ENCODE measurements at regions not wholly inside any gene's neighbourhood (a gene's known extent, or its start where the extent isn't known, plus 50 kb on each side); places are given as distances from the start of the nearest gene placed in this dataset.
"Not testable (repeated sequence)": the region's sequence is repeated elsewhere in the genome, so short reads cannot be mapped to it uniquely, and the experiment has no call there.

GRCh38 chr13:40031031-40031430 lies 375.6 kb downstream of the COG6 start:
- Histone ChIP-seq H3K4me3 (ENCODE audit: low read length in 2 of 2) (no peak overlapping the region), H3K9me3 (ENCODE audit: control insufficient read depth in 2 of 2, low read length in 2 of 2) (peaks cover 0 to 3% of the 10 kb centered on the region in 2 donors), H3K4me1 (ENCODE audit: control insufficient read depth, insufficient read depth, low read length) (no peaks in the 10 kb centered on the region), H3K36me3 (ENCODE audit: control insufficient read depth in 2 of 2, insufficient read depth in 2 of 2, low read length in 2 of 2) (no peaks in the 10 kb centered on the region), H3K27me3 (ENCODE audit: control insufficient read depth in 1 of 2, insufficient read depth in 2 of 2, low read length in 2 of 2) (no peaks in the 10 kb centered on the region), H3K27ac (ENCODE audit: low read length) (no peak overlapping the region), H3K9ac (ENCODE audit: low read length in 2 of 2) (no peak overlapping the region)

- no peaks in the 10 kb centered on the region for H3K36me3 ChIP-seq (ENCODE audit: control insufficient read depth in 2 of 2, insufficient read depth in 2 of 2, low read length in 2 of 2)
- H3K9me3 ChIP-seq (ENCODE audit: control insufficient read depth in 2 of 2, low read length in 2 of 2), result no peaks in the 10 kb centered on the region
- no peaks in the 10 kb centered on the region for H3K4me1 ChIP-seq (ENCODE audit: control insufficient read depth, insufficient read depth, low read length)
These were observed 383.6 kb downstream of the COG6 start for GRCh38 chr13:40039061-40039460.

GRCh38 chr13:40042991-40043390 lies 387.5 kb downstream of the COG6 start:
- no peak overlapping the region for H3K27ac ChIP-seq (ENCODE audit: low read length)
- H3K9me3 ChIP-seq (ENCODE audit: control insufficient read depth in 2 of 2, low read length in 2 of 2), result no peaks in the 10 kb centered on the region
- H3K4me1 ChIP-seq (ENCODE audit: control insufficient read depth, insufficient read depth, low read length), result no peaks in the 10 kb centered on the region
- H3K4me3 ChIP-seq (ENCODE audit: low read length in 2 of 2), result no peak overlapping the region
- no peaks in the 10 kb centered on the region for H3K36me3 ChIP-seq (ENCODE audit: control insufficient read depth in 2 of 2, insufficient read depth in 2 of 2, low read length in 2 of 2)
- H3K27me3 ChIP-seq (ENCODE audit: control insufficient read depth in 1 of 2, insufficient read depth in 2 of 2, low read length in 2 of 2), result no peaks in the 10 kb centered on the region
- no peak overlapping the region for H3K9ac ChIP-seq (ENCODE audit: low read length in 2 of 2)

More at GRCh38 chr13:40039061-40039460, 383.6 kb downstream of the COG6 start:
- H3K4me3 ChIP-seq (ENCODE audit: low read length in 2 of 2), result no peak overlapping the region
- no peaks in the 10 kb centered on the region for H3K27me3 ChIP-seq (ENCODE audit: control insufficient read depth in 1 of 2, insufficient read depth in 2 of 2, low read length in 2 of 2)
- no peak overlapping the region for H3K27ac ChIP-seq (ENCODE audit: low read length)
- H3K9ac ChIP-seq (ENCODE audit: low read length in 2 of 2), result no peak overlapping the region

- Histone ChIP-seq H3K9me3 (ENCODE audit: control insufficient read depth in 2 of 2, low read length in 2 of 2) (no peaks in the 10 kb centered on the region), H3K4me1 (ENCODE audit: control insufficient read depth, insufficient read depth, low read length) (no peaks in the 10 kb centered on the region), H3K9ac (ENCODE audit: low read length in 2 of 2) (no peak overlapping the region), H3K27me3 (ENCODE audit: control insufficient read depth in 1 of 2, insufficient read depth in 2 of 2, low read length in 2 of 2) (no peaks in the 10 kb centered on the region), H3K27ac (ENCODE audit: low read length) (no peak overlapping the region), H3K36me3 (ENCODE audit: control insufficient read depth in 2 of 2, insufficient read depth in 2 of 2, low read length in 2 of 2) (no peaks in the 10 kb centered on the region), H3K4me3 (ENCODE audit: low read length in 2 of 2) (no peak overlapping the region)
These were observed 388.3 kb downstream of the COG6 start for GRCh38 chr13:40043764-40044163.

- peaks cover 0 to 4% of the 10 kb centered on the region in 2 donors for H3K27me3 ChIP-seq (ENCODE audit: control insufficient read depth in 1 of 2, insufficient read depth in 2 of 2, low read length in 2 of 2)
- no peak overlapping the region for H3K9ac ChIP-seq (ENCODE audit: low read length in 2 of 2)
- H3K4me1 ChIP-seq (ENCODE audit: control insufficient read depth, insufficient read depth, low read length), result no peaks in the 10 kb centered on the region
- no peak overlapping the region for H3K4me3 ChIP-seq (ENCODE audit: low read length in 2 of 2)
- H3K9me3 ChIP-seq (ENCODE audit: control insufficient read depth in 2 of 2, low read length in 2 of 2), result no peaks in the 10 kb centered on the region
- H3K36me3 ChIP-seq (ENCODE audit: control insufficient read depth in 2 of 2, insufficient read depth in 2 of 2, low read length in 2 of 2), result no peaks in the 10 kb centered on the region
- H3K27ac ChIP-seq (ENCODE audit: low read length), result no peak overlapping the region
These were observed 391.9 kb downstream of the COG6 start for GRCh38 chr13:40047322-40047771.

- Histone ChIP-seq H3K36me3 (ENCODE audit: control insufficient read depth in 2 of 2, insufficient read depth in 2 of 2, low read length in 2 of 2) (no peaks in the 10 kb centered on the region), H3K9ac (ENCODE audit: low read length in 2 of 2) (no peak overlapping the region), H3K9me3 (ENCODE audit: control insufficient read depth in 2 of 2, low read length in 2 of 2) (peaks cover 0 to 3% of the 10 kb centered on the region in 2 donors), H3K27me3 (ENCODE audit: control insufficient read depth in 1 of 2, insufficient read depth in 2 of 2, low read length in 2 of 2) (peaks cover 0 to 4% of the 10 kb centered on the region in 2 donors), H3K27ac (ENCODE audit: low read length) (no peak overlapping the region), H3K4me3 (ENCODE audit: low read length in 2 of 2) (no peak overlapping the region), H3K4me1 (ENCODE audit: control insufficient read depth, insufficient read depth, low read length) (no peaks in the 10 kb centered on the region)
These were observed 393.1 kb downstream of the COG6 start for GRCh38 chr13:40048551-40048950.

GRCh38 chr13:40052954-40053353 lies 397.5 kb downstream of the COG6 start:
- peaks cover 0 to 4% of the 10 kb centered on the region in 2 donors for H3K9me3 ChIP-seq (ENCODE audit: control insufficient read depth in 2 of 2, low read length in 2 of 2)
- no peak overlapping the region for H3K9ac ChIP-seq (ENCODE audit: low read length in 2 of 2)
- H3K4me1 ChIP-seq (ENCODE audit: control insufficient read depth, insufficient read depth, low read length), result no peaks in the 10 kb centered on the region
- H3K4me3 ChIP-seq (ENCODE audit: low read length in 2 of 2), result no peak overlapping the region
- H3K36me3 ChIP-seq (ENCODE audit: control insufficient read depth in 2 of 2, insufficient read depth in 2 of 2, low read length in 2 of 2), result no peaks in the 10 kb centered on the region
- H3K27ac ChIP-seq (ENCODE audit: low read length), result no peak overlapping the region
- peaks cover 0 to 4% of the 10 kb centered on the region in 2 donors for H3K27me3 ChIP-seq (ENCODE audit: control insufficient read depth in 1 of 2, insufficient read depth in 2 of 2, low read length in 2 of 2)

- no peaks in the 10 kb centered on the region for H3K4me1 ChIP-seq (ENCODE audit: control insufficient read depth, insufficient read depth, low read length)
- no peak overlapping the region for H3K27ac ChIP-seq (ENCODE audit: low read length)
- no peak overlapping the region for H3K9ac ChIP-seq (ENCODE audit: low read length in 2 of 2)
- H3K4me3 ChIP-seq (ENCODE audit: low read length in 2 of 2), result no peak overlapping the region
- peaks cover 0 to 4% of the 10 kb centered on the region in 2 donors for H3K9me3 ChIP-seq (ENCODE audit: control insufficient read depth in 2 of 2, low read length in 2 of 2)
- peaks cover 0 to 4% of the 10 kb centered on the region in 2 donors for H3K27me3 ChIP-seq (ENCODE audit: control insufficient read depth in 1 of 2, insufficient read depth in 2 of 2, low read length in 2 of 2)
- H3K36me3 ChIP-seq (ENCODE audit: control insufficient read depth in 2 of 2, insufficient read depth in 2 of 2, low read length in 2 of 2), result no peaks in the 10 kb centered on the region
These were observed 397.9 kb downstream of the COG6 start for GRCh38 chr13:40053401-40053800.

GRCh38 chr13:40054422-40054821 lies 399.0 kb downstream of the COG6 start:
- H3K36me3 ChIP-seq (ENCODE audit: control insufficient read depth in 2 of 2, insufficient read depth in 2 of 2, low read length in 2 of 2); H3K27ac ChIP-seq (ENCODE audit: low read length); H3K9ac ChIP-seq (ENCODE audit: low read length in 2 of 2); H3K9me3 ChIP-seq (ENCODE audit: control insufficient read depth in 2 of 2, low read length in 2 of 2); H3K27me3 ChIP-seq (ENCODE audit: control insufficient read depth in 1 of 2, insufficient read depth in 2 of 2, low read length in 2 of 2); H3K4me3 ChIP-seq (ENCODE audit: low read length in 2 of 2); H3K4me1 ChIP-seq (ENCODE audit: control insufficient read depth, insufficient read depth, low read length): not testable (repeated sequence)

- Histone ChIP-seq H3K4me3 (ENCODE audit: low read length in 2 of 2) (no peak overlapping the region), H3K27ac (ENCODE audit: low read length) (no peak overlapping the region), H3K4me1 (ENCODE audit: control insufficient read depth, insufficient read depth, low read length) (peaks cover 2% of the 10 kb centered on the region), H3K27me3 (ENCODE audit: control insufficient read depth in 1 of 2, insufficient read depth in 2 of 2, low read length in 2 of 2) (no peaks in the 10 kb centered on the region), H3K9ac (ENCODE audit: low read length in 2 of 2) (no peak overlapping the region), H3K9me3 (ENCODE audit: control insufficient read depth in 2 of 2, low read length in 2 of 2) (peaks cover 0 to 4% of the 10 kb centered on the region in 2 donors), H3K36me3 (ENCODE audit: control insufficient read depth in 2 of 2, insufficient read depth in 2 of 2, low read length in 2 of 2) (no peaks in the 10 kb centered on the region)
These were observed 401.6 kb downstream of the COG6 start for GRCh38 chr13:40056898-40057619.

GRCh38 chr13:40058757-40059236 lies 403.3 kb downstream of the COG6 start:
- H3K27me3 ChIP-seq (ENCODE audit: control insufficient read depth in 1 of 2, insufficient read depth in 2 of 2, low read length in 2 of 2), result no peaks in the 10 kb centered on the region
- no peak overlapping the region for H3K4me3 ChIP-seq (ENCODE audit: low read length in 2 of 2)
- H3K9ac ChIP-seq (ENCODE audit: low read length in 2 of 2), result no peak overlapping the region
- H3K4me1 ChIP-seq (ENCODE audit: control insufficient read depth, insufficient read depth, low read length), result peaks cover 5% of the 10 kb centered on the region
- no peak overlapping the region for H3K27ac ChIP-seq (ENCODE audit: low read length)
- no peaks in the 10 kb centered on the region for H3K9me3 ChIP-seq (ENCODE audit: control insufficient read depth in 2 of 2, low read length in 2 of 2)
- H3K36me3 ChIP-seq (ENCODE audit: control insufficient read depth in 2 of 2, insufficient read depth in 2 of 2, low read length in 2 of 2), result no peaks in the 10 kb centered on the region
